ENCODE measurements at regions not wholly inside any gene's neighbourhood (a gene's known extent, or its start where the extent isn't known, plus 50 kb on each side); places are given as distances from the start of the nearest gene placed in this dataset.
"Not testable (repeated sequence)": the region's sequence is repeated elsewhere in the genome, so short reads cannot be mapped to it uniquely, and the experiment has no call there.

DNA sequence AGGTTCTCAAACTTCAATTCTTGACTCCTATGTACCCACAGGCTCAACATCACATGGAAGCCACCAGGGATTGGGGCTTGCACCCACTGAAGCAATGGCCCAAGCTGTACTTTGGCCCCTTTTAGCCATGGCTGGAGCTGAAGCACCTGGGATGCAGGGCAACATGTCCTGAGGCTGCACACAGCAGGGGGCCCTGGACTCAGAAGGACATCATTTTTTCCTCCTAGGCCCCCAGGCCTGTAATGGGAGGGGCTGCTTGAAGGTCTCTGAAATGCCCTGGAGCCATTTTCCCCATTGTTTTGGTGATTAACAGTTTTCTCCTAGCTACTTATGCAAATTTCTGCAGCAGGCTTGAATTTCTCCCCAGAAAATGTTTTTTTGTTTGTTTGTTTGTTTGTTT is 465.1 kb upstream of the PCDH10 start:
- ATAC-seq (ENCODE audit: low read depth), result no peak
- H3K27me3 ChIP-seq (ENCODE audit: insufficient read depth, poor library complexity, severe bottlenecking), result no peaks in the 10 kb centered on the region
- H3K4me3 ChIP-seq (ENCODE audit: severe bottlenecking), result no peak overlapping the region
- H3K36me3 ChIP-seq (ENCODE audit: low read depth), result no peaks in the 10 kb centered on the region
- TF ChIP-seq, protein P1, sequence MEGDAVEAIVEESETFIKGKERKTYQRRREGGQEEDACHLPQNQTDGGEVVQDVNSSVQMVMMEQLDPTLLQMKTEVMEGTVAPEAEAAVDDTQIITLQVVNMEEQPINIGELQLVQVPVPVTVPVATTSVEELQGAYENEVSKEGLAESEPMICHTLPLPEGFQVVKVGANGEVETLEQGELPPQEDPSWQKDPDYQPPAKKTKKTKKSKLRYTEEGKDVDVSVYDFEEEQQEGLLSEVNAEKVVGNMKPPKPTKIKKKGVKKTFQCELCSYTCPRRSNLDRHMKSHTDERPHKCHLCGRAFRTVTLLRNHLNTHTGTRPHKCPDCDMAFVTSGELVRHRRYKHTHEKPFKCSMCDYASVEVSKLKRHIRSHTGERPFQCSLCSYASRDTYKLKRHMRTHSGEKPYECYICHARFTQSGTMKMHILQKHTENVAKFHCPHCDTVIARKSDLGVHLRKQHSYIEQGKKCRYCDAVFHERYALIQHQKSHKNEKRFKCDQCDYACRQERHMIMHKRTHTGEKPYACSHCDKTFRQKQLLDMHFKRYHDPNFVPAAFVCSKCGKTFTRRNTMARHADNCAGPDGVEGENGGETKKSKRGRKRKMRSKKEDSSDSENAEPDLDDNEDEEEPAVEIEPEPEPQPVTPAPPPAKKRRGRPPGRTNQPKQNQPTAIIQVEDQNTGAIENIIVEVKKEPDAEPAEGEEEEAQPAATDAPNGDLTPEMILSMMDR (IDR thresholded peaks at IDR 0.05; ENCODE audit: poor library complexity, severe bottlenecking), result no peak
- peaks cover 4% of the 10 kb centered on the region for H3K9me3 ChIP-seq (ENCODE audit: severe bottlenecking)
- no peak for DNase-seq (ENCODE audit: low spot score)
- no peaks in the 10 kb centered on the region for H3K4me1 ChIP-seq (ENCODE audit: insufficient read depth, poor library complexity, severe bottlenecking)
- no peak overlapping the region for H3K27ac ChIP-seq (ENCODE audit: poor library complexity, severe bottlenecking)

DNA sequence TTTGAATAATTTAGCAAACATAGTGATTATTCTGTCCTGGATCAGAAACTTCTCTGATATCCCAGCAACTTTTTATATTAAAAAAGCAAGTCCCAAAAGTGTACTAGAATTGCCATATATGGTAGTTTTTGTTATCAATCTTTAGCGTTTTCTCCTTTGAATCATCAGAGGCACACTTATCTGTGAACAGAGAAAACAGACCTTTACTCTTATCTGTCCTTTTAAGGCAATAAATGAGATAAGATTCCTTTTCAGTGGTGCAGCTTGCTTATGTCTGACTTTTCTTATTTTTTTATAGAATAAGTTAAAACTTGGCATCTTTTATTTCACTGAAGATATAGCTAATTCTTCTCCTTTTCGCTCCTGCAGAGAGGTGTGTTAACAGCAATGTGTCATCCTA is 458.1 kb upstream of the PCDH10 start:
- DNase-seq (ENCODE audit: low spot score) (no peak), ATAC-seq (ENCODE audit: low read depth) (no peak)
- Histone ChIP-seq H3K36me3 (ENCODE audit: low read depth) (no peaks in the 10 kb centered on the region), H3K4me1 (ENCODE audit: insufficient read depth, poor library complexity, severe bottlenecking) (no peaks in the 10 kb centered on the region), H3K4me3 (ENCODE audit: severe bottlenecking) (no peak overlapping the region), H3K27me3 (ENCODE audit: insufficient read depth, poor library complexity, severe bottlenecking) (no peaks in the 10 kb centered on the region), H3K27ac (ENCODE audit: poor library complexity, severe bottlenecking) (no peak overlapping the region), H3K9me3 (ENCODE audit: severe bottlenecking) (no peaks in the 10 kb centered on the region)
- TF ChIP-seq, protein P1 (IDR thresholded peaks at IDR 0.05; ENCODE audit: poor library complexity, severe bottlenecking), result no peak

DNA sequence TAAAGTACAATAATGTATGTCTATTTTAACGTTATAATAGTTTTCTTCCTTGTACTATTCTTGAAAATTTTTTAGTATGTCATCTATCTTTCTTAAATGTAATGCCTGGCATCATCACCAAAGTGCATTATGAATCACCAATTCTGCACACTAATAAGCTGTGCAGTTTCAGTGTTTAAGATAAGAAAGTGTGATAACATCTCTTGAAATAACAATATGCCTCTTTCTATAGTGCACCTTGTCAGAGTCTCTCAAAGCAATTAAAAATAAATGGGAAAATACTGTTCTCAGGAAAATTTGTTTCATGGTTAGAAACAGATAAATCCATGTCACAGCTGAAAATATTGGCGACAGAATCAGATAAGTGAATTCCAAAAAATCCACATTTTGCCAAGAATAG is 457.4 kb upstream of the PCDH10 start:
- Histone ChIP-seq H3K4me1 (ENCODE audit: insufficient read depth, poor library complexity, severe bottlenecking) (no peaks in the 10 kb centered on the region), H3K27me3 (ENCODE audit: insufficient read depth, poor library complexity, severe bottlenecking) (no peaks in the 10 kb centered on the region), H3K27ac (ENCODE audit: poor library complexity, severe bottlenecking) (no peak overlapping the region), H3K36me3 (ENCODE audit: low read depth) (no peaks in the 10 kb centered on the region), H3K4me3 (ENCODE audit: severe bottlenecking) (no peak overlapping the region), H3K9me3 (ENCODE audit: severe bottlenecking) (no peaks in the 10 kb centered on the region)
- TF ChIP-seq, protein P1 (IDR thresholded peaks at IDR 0.05; ENCODE audit: poor library complexity, severe bottlenecking), result no peak
- no peak for ATAC-seq (ENCODE audit: low read depth)
- no peak for DNase-seq (ENCODE audit: low spot score)

DNA sequence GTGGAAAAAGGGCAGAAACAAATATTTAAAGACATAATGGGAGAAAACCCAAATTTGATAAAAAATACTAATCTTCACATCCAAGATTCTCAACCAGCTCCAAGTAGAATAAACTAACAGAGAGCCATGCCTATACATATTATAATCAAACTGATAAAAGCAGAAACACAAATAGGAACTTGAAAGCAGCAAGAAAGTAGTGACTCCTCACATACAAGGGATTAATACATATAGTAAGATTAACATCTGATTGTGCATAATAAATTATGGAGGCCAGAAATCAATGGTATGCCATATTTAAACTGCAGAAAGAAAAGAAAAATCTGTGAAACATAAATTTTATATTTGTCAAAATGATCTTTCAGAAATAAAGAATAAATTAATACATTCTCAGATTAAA is 454.3 kb upstream of the PCDH10 start:
- Histone ChIP-seq H3K36me3 (ENCODE audit: low read depth) (no peaks in the 10 kb centered on the region), H3K4me3 (ENCODE audit: severe bottlenecking) (no peak overlapping the region), H3K27me3 (ENCODE audit: insufficient read depth, poor library complexity, severe bottlenecking) (no peaks in the 10 kb centered on the region), H3K27ac (ENCODE audit: poor library complexity, severe bottlenecking) (no peak overlapping the region), H3K9me3 (ENCODE audit: severe bottlenecking) (no peaks in the 10 kb centered on the region), H3K4me1 (ENCODE audit: insufficient read depth, poor library complexity, severe bottlenecking) (no peaks in the 10 kb centered on the region)
- DNase-seq (ENCODE audit: low spot score), result no peak
- TF ChIP-seq, protein P1 (IDR thresholded peaks at IDR 0.05; ENCODE audit: poor library complexity, severe bottlenecking), result no peak
- no peak for ATAC-seq (ENCODE audit: low read depth)

DNA sequence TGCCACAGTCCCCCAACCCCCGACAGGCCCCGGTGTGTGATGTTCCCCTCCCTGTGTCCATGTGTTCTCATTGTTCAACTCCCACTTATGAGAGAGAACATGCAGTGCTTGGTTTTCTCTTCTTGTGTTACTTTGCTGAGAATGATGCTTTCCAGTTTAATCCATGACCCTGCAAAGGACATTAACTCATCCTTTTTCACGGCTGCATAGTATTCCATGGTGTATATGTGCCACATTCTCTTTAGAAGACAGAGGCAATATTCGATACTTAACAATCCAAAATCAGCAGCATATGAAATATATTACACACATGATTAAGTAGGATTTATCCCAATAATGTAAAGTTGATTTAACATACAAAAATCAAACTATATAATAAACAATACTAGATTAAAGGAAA is 451.6 kb upstream of the PCDH10 start:
- not testable (repeated sequence) for H3K9me3 ChIP-seq (ENCODE audit: severe bottlenecking); H3K27me3 ChIP-seq (ENCODE audit: insufficient read depth, poor library complexity, severe bottlenecking); ATAC-seq (ENCODE audit: low read depth); H3K4me3 ChIP-seq (ENCODE audit: severe bottlenecking); H3K27ac ChIP-seq (ENCODE audit: poor library complexity, severe bottlenecking); H3K36me3 ChIP-seq (ENCODE audit: low read depth); DNase-seq (ENCODE audit: low spot score); H3K4me1 ChIP-seq (ENCODE audit: insufficient read depth, poor library complexity, severe bottlenecking)

All from RWPE2 (cell line).